Trophoblast cell (in vitro differentiated cells and primary cell): ENCODE measurements at regions not wholly inside any gene's neighbourhood (a gene's known extent, or its start where the extent isn't known, plus 50 kb on each side); places are given as distances from the start of the nearest gene placed in this dataset.

Experiments
- DNase-seq, 2 donors: peaks; one replicate each; pipeline ENCODE4 v3.0.0-alpha.2; 2016
- H2AFZ ChIP-seq: 2 replicates; pipeline ENCODE4 v1.6.1; 2013; ENCODE audit warnings: low read length, moderate library complexity, mild to moderate bottlenecking; ENCODE audit not compliant: insufficient read depth, poor library complexity
- H2AK5ac ChIP-seq: 2 replicates; pipeline ENCODE4 v1.6.1; 2013; ENCODE audit warnings: mild to moderate bottlenecking, low read length
- H2BK120ac ChIP-seq: 2 replicates; pipeline ENCODE4 v1.6.1; 2013; ENCODE audit warnings: low read length, mild to moderate bottlenecking, moderate library complexity; ENCODE audit not compliant: insufficient read depth, poor library complexity
- H2BK12ac ChIP-seq: 2 replicates; pipeline ENCODE4 v1.6.1; 2013; ENCODE audit warnings: mild to moderate bottlenecking, low read length, moderate library complexity
- H2BK5ac ChIP-seq: 2 replicates; pipeline ENCODE4 v1.6.1; 2013; ENCODE audit warnings: low read length, low read depth, moderate library complexity, mild to moderate bottlenecking; ENCODE audit not compliant: poor library complexity
- H3K14ac ChIP-seq: 2 replicates; pipeline ENCODE4 v1.6.1; 2013; ENCODE audit warnings: mild to moderate bottlenecking, low read length
- H3K18ac ChIP-seq: 2 replicates; pipeline ENCODE4 v1.6.1; 2013; ENCODE audit warnings: mild to moderate bottlenecking, low read length
- H3K23ac ChIP-seq: 2 replicates; pipeline ENCODE4 v1.6.1; 2013; ENCODE audit warnings: low read length
- H3K27ac ChIP-seq: 2 replicates; pipeline ENCODE4 v1.5.1; 2013; ENCODE audit warnings: low read depth, mild to moderate bottlenecking, inconsistent platforms, low read length, moderate library complexity
- H3K27me3 ChIP-seq: 2 replicates; pipeline ENCODE4 v1.6.1; 2013; ENCODE audit warnings: inconsistent platforms, mild to moderate bottlenecking, low read length, moderate library complexity; ENCODE audit not compliant: insufficient read depth
- H3K36me3 ChIP-seq, 2 experiments: 1 replicate in 1 of 2; 2 replicates in 1 of 2; pipeline ENCODE4 v1.6.1; 2013; ENCODE audit warnings: low read length in 2 of 2, mild to moderate bottlenecking in 2 of 2, moderate library complexity in 1 of 2; ENCODE audit not compliant: insufficient read depth in 2 of 2, control insufficient read depth in 1 of 2
- H3K4ac ChIP-seq: 2 replicates; pipeline ENCODE4 v1.6.1; 2013; ENCODE audit warnings: low read depth, mild to moderate bottlenecking, low read length, moderate library complexity
- H3K4me1 ChIP-seq, 2 experiments: 1 replicate in 1 of 2; 2 replicates in 1 of 2; pipeline ENCODE4 v1.6.1; 2013; ENCODE audit warnings: low read length in 2 of 2, mild to moderate bottlenecking in 2 of 2, moderate library complexity in 1 of 2; ENCODE audit not compliant: insufficient read depth in 2 of 2, control insufficient read depth in 1 of 2
- H3K4me2 ChIP-seq: 2 replicates; pipeline ENCODE4 v1.6.1; 2013; ENCODE audit warnings: inconsistent platforms, mild to moderate bottlenecking, low read length, moderate library complexity
- H3K4me3 ChIP-seq: 2 replicates; pipeline ENCODE4 v1.5.1; 2013; ENCODE audit warnings: mild to moderate bottlenecking, low read depth, low read length, inconsistent platforms
- H3K79me1 ChIP-seq: one replicate; pipeline ENCODE4 v1.6.1; 2013; ENCODE audit warnings: low read length
- H3K79me2 ChIP-seq: 2 replicates; pipeline ENCODE4 v1.6.1; 2013; ENCODE audit warnings: low read length, mild to moderate bottlenecking; ENCODE audit not compliant: control insufficient read depth, insufficient read depth, poor library complexity
- H3K9ac ChIP-seq: 2 replicates; pipeline ENCODE4 v1.6.1; 2013; ENCODE audit warnings: mild to moderate bottlenecking, low read length
- H3K9me3 ChIP-seq: 2 replicates; pipeline ENCODE4 v1.6.1; 2013; ENCODE audit warnings: low read depth, mild to moderate bottlenecking, control low read depth, inconsistent platforms, low read length; ENCODE audit not compliant: insufficient read depth
- H4K12ac ChIP-seq: 2 replicates; pipeline ENCODE4 v1.6.1; 2013; ENCODE audit warnings: low read depth, mild to moderate bottlenecking, low read length, moderate library complexity
- H4K8ac ChIP-seq: 2 replicates; pipeline ENCODE4 v1.6.1; 2013; ENCODE audit warnings: low read depth, mild to moderate bottlenecking, low read length, moderate library complexity
- H4K91ac ChIP-seq: one replicate; pipeline ENCODE4 v1.6.1; 2013; ENCODE audit warnings: low read depth, mild to moderate bottlenecking, low read length, moderate library complexity
- WGBS: extraction: QIAGEN DNeasy Blood & Tissue Kit; methylation state at CpG from one replicate; pipeline ENCODE4 v1.1.7; 2013; ENCODE audit warnings: missing lambda C conversion rate; ENCODE audit not compliant: insufficient read length, insufficient coverage; ENCODE audit errors: extremely low coverage; 5-methylcytosine and 5-hydroxymethylcytosine counted together

DNA sequence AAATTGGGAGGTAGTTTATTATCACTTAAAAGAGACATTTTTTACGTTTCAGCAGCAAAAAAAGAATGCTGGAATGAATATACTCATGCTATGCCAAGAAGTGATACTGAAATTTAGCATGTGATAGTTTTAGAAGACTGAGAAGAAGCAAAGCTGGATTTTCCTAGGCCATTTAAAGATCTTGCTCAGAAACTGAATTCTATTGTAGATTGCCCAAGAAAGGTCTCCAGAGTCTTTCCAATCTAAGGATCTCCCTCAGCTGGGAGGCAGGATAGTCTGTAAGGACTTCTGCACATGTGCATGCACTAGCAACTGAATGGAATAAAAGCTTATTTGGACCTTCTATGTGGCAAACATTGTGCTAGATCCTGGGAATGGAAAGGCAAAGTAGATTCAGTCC is 334.5 kb downstream of the DTWD2 start:
- Histone ChIP-seq H3K4me3 (no peak overlapping the region), H3K4me2 (no peak overlapping the region), H3K27ac (no peak overlapping the region), H3K4me1 (no peaks in the 10 kb centered on the region), H2BK12ac (no peak overlapping the region), H3K4ac (no peak overlapping the region), H4K12ac (no peak overlapping the region), H3K27me3 (no peaks in the 10 kb centered on the region), H2AK5ac (no peak overlapping the region), H4K8ac (no peak overlapping the region), H2BK5ac (no peak overlapping the region), H2BK120ac (no peak overlapping the region), H3K14ac (no peak overlapping the region), H3K9ac (no peak overlapping the region), H3K9me3 (peaks cover 10% of the 10 kb centered on the region), H3K79me1 (no peaks in the 10 kb centered on the region), H2AFZ (no peak overlapping the region), H4K91ac (no peak overlapping the region), H3K36me3 (no peaks in the 10 kb centered on the region), H3K79me2 (no peaks in the 10 kb centered on the region), H3K18ac (no peak overlapping the region), H3K23ac (no peak overlapping the region)
- no peak for DNase-seq
- WGBS: no CpG with 5 or more reads among the region's 1 CpG

GRCh38 chr5:118653183-118653582 is 335.2 kb downstream of the DTWD2 start:
- Histone ChIP-seq H3K18ac (no peak overlapping the region), H4K91ac (no peak overlapping the region), H4K12ac (no peak overlapping the region), H3K79me2 (no peaks in the 10 kb centered on the region), H3K79me1 (no peaks in the 10 kb centered on the region), H3K4ac (no peak overlapping the region), H3K4me1 (no peaks in the 10 kb centered on the region), H4K8ac (no peak overlapping the region), H3K4me3 (no peak overlapping the region), H3K36me3 (no peaks in the 10 kb centered on the region), H2BK5ac (no peak overlapping the region), H3K27me3 (no peaks in the 10 kb centered on the region), H3K23ac (no peak overlapping the region), H2AK5ac (no peak overlapping the region), H3K27ac (no peak overlapping the region), H3K9me3 (peaks cover 10% of the 10 kb centered on the region), H2BK12ac (no peak overlapping the region), H2AFZ (no peak overlapping the region), H3K9ac (no peak overlapping the region), H3K4me2 (no peak overlapping the region), H3K14ac (no peak overlapping the region), H2BK120ac (no peak overlapping the region)
- WGBS: no CpG with 5 or more reads among the region's 1 CpG
- no peak for DNase-seq

DNA sequence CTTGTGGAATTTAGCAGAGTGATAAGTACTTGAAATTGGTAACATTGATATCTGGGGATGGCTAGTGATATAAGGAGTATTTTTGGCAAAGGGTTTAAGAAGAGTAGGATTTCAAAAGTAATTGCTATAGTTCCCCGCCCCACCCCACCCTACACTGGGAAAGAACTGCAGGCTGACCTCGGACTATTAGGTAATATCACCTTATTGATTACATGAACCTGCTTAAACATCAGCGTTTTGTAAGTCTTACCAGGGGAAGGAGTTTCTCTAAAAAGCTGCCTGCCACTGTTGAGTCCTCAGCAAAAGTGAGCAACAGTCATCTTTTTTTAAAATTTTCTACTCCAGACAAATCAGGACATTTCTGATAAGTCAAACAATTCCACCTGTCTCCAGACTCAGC is 337.3 kb downstream of the DTWD2 start:
- H4K8ac ChIP-seq: no peak overlapping the region
- H2AFZ ChIP-seq: no peak overlapping the region
- H2BK120ac ChIP-seq: no peak overlapping the region
- no peak overlapping the region for H3K9ac ChIP-seq
- no peak overlapping the region for H3K14ac ChIP-seq
- no peaks in the 10 kb centered on the region for H3K9me3 ChIP-seq
- no peaks in the 10 kb centered on the region for H3K79me1 ChIP-seq
- H3K18ac ChIP-seq: no peak overlapping the region
- H4K12ac ChIP-seq: no peak overlapping the region
- H3K4me2 ChIP-seq: no peak overlapping the region
- H3K4ac ChIP-seq: no peak overlapping the region
- H3K27ac ChIP-seq: no peak overlapping the region
- WGBS: no CpG with 5 or more reads among the region's 3 CpGs
- H3K36me3 ChIP-seq: no peaks in the 10 kb centered on the region
- no peaks in the 10 kb centered on the region for H3K4me1 ChIP-seq
- no peak overlapping the region for H4K91ac ChIP-seq
- H2BK5ac ChIP-seq: no peak overlapping the region
- H2AK5ac ChIP-seq: no peak overlapping the region
- H3K23ac ChIP-seq: no peak overlapping the region
- no peaks in the 10 kb centered on the region for H3K27me3 ChIP-seq
- no peaks in the 10 kb centered on the region for H3K79me2 ChIP-seq
- DNase-seq: no peak
- no peak overlapping the region for H2BK12ac ChIP-seq
- no peak overlapping the region for H3K4me3 ChIP-seq

DNA sequence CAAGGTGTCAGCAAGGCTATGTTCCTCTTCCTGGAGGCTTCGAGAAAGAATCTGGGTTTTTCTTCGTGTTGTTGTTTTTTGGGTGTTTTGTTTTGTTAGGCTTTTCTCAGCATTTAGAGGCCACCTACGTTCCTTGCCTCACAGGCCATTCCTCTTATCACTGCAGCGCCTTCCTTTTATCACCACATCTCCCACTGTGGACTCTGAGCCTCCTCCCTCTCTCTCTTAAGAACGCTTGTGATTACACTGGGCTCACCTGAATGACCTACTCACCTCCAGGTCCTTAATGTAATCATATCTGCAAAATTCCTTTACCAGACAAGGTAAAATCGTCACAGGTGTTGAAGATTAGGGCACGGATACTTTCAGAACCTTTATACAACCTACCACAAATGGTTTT is 340.8 kb downstream of the DTWD2 start:
- Histone ChIP-seq H3K27ac (no peak overlapping the region), H3K14ac (no peak overlapping the region), H2AFZ (no peak overlapping the region), H3K4me2 (no peak overlapping the region), H3K18ac (no peak overlapping the region), H3K4me1 (no peaks in the 10 kb centered on the region), H3K23ac (no peak overlapping the region), H2BK5ac (no peak overlapping the region), H3K4ac (no peak overlapping the region), H2BK12ac (no peak overlapping the region), H3K9ac (no peak overlapping the region), H4K8ac (no peak overlapping the region), H3K9me3 (no peaks in the 10 kb centered on the region), H3K27me3 (no peaks in the 10 kb centered on the region), H3K36me3 (no peaks in the 10 kb centered on the region), H3K4me3 (no peak overlapping the region), H2AK5ac (no peak overlapping the region), H2BK120ac (no peak overlapping the region), H3K79me1 (no peaks in the 10 kb centered on the region), H4K91ac (no peak overlapping the region), H4K12ac (no peak overlapping the region), H3K79me2 (no peaks in the 10 kb centered on the region)
- WGBS: no CpG with 5 or more reads among the region's 7 CpGs
- no peak for DNase-seq
